ENCODE measurements at regions not wholly inside any gene's neighbourhood (a gene's known extent, or its start where the extent isn't known, plus 50 kb on each side); places are given as distances from the start of the nearest gene placed in this dataset.
"Not testable (repeated sequence)": the region's sequence is repeated elsewhere in the genome, so short reads cannot be mapped to it uniquely, and the experiment has no call there.

- Histone ChIP-seq H3K4me3 (no peak overlapping the region), H3K27me3 (no peaks in the 10 kb centered on the region), H3K27ac (no peak overlapping the region), H3K36me3 (no peaks in the 10 kb centered on the region), H3K4me1 (no peaks in the 10 kb centered on the region), H3K9me3 (no peaks in the 10 kb centered on the region)
- TF ChIP-seq POLR2A (IDR thresholded peaks at IDR 0.05) = no peak
- TF ChIP-seq CTCF (IDR thresholded peaks at IDR 0.05) = no peak
- 88 to 98% methylated on average over 2 of the region's 2 CpGs for WGBS, 2 donors
- DNase-seq = no peak
- intact Hi-C loops (cut with DNase I) = no loop called here
Measured at GRCh38 chr4:134915355-134915754, 713.8 kb upstream of the PABPC4L start.

GRCh38 chr4:134914250-134914649 is 712.7 kb upstream of the PABPC4L start:
- H3K4me1 ChIP-seq; H3K27ac ChIP-seq; DNase-seq; H3K36me3 ChIP-seq; H3K27me3 ChIP-seq; H3K9me3 ChIP-seq; intact Hi-C loops (cut with DNase I); H3K4me3 ChIP-seq: not testable (repeated sequence)
- 62 to 76% methylated on average over 6 to 7 of the region's 7 CpGs for WGBS, 2 donors

- no peak overlapping the region for H3K27ac ChIP-seq
- no peaks in the 10 kb centered on the region for H3K36me3 ChIP-seq
- TF ChIP-seq CTCF (IDR thresholded peaks at IDR 0.05) (no peak), POLR2A (IDR thresholded peaks at IDR 0.05) (no peak)
- intact Hi-C loops (cut with DNase I) = no loop called here
- H3K9me3 ChIP-seq = no peaks in the 10 kb centered on the region
- no peak for DNase-seq
- 41 to 50% methylated on average over 2 of the region's 2 CpGs for WGBS, 2 donors
- H3K4me3 ChIP-seq = no peak overlapping the region
- H3K27me3 ChIP-seq = no peaks in the 10 kb centered on the region
- no peaks in the 10 kb centered on the region for H3K4me1 ChIP-seq
Measured at GRCh38 chr4:134911941-134912340, 710.4 kb upstream of the PABPC4L start.

GRCh38 chr4:134906404-134907023 is 704.9 kb upstream of the PABPC4L start:
- intact Hi-C loops (cut with DNase I) = no loop called here
- H3K4me3 ChIP-seq = no peak overlapping the region
- no peaks in the 10 kb centered on the region for H3K9me3 ChIP-seq
- H3K36me3 ChIP-seq = no peaks in the 10 kb centered on the region
- no peaks in the 10 kb centered on the region for H3K4me1 ChIP-seq
- no peaks in the 10 kb centered on the region for H3K27me3 ChIP-seq
- 54 to 56% methylated on average over 2 of the region's 2 CpGs for WGBS, 2 donors
- no peak for TF ChIP-seq POLR2A (IDR thresholded peaks at IDR 0.05)
- TF ChIP-seq CTCF (IDR thresholded peaks at IDR 0.05) = no peak
- H3K27ac ChIP-seq = no peak overlapping the region
- no peak for DNase-seq

- 62 to 69% methylated on average over 1 of the region's 1 CpG for WGBS, 2 donors
- Histone ChIP-seq H3K9me3 (no peaks in the 10 kb centered on the region), H3K4me1 (no peaks in the 10 kb centered on the region), H3K36me3 (no peaks in the 10 kb centered on the region), H3K27ac (no peak overlapping the region), H3K4me3 (no peak overlapping the region), H3K27me3 (no peaks in the 10 kb centered on the region)
- intact Hi-C loops (cut with DNase I) = no loop called here
- TF ChIP-seq CTCF (IDR thresholded peaks at IDR 0.05) (no peak), POLR2A (IDR thresholded peaks at IDR 0.05) (no peak)
- DNase-seq = no peak
Measured at GRCh38 chr4:134905061-134905460, 703.5 kb upstream of the PABPC4L start.

- no peaks in the 10 kb centered on the region for H3K36me3 ChIP-seq
- WGBS, 2 donors = 44 to 53% methylated on average over 2 of the region's 2 CpGs
- DNase-seq = no peak
- intact Hi-C loops (cut with DNase I) = no loop called here
- no peak overlapping the region for H3K4me3 ChIP-seq
- TF ChIP-seq CTCF (IDR thresholded peaks at IDR 0.05) = no peak
- TF ChIP-seq POLR2A (IDR thresholded peaks at IDR 0.05) = no peak
- H3K9me3 ChIP-seq = no peaks in the 10 kb centered on the region
- no peaks in the 10 kb centered on the region for H3K27me3 ChIP-seq
- H3K4me1 ChIP-seq = no peaks in the 10 kb centered on the region
- H3K27ac ChIP-seq = no peak overlapping the region
Measured at GRCh38 chr4:134888156-134888555, 686.6 kb upstream of the PABPC4L start.
